Astrocyte (in vitro differentiated cells and primary cell): ENCODE measurements at regions not wholly inside any gene's neighbourhood (a gene's known extent, or its start where the extent isn't known, plus 50 kb on each side); places are given as distances from the start of the nearest gene placed in this dataset.

ENCODE experiments used
- DNase-seq: peaks from one replicate; pipeline ENCODE4 v3.0.0-alpha.2; 2010; ENCODE audit warnings: low read depth
- FAIRE-seq: peaks from 2 replicates; lab custom pipeline; 2011; peaks lifted over from hg19 to GRCh38; lab: Jason Lieb, UNC
- H2AFZ ChIP-seq: 2 replicates; pipeline ENCODE4 v1.6.0; 2012; ENCODE audit warnings: low read depth, low read length, inconsistent platforms
- H3K27ac ChIP-seq: 2 replicates; pipeline ENCODE4 v1.5.1; 2011; ENCODE audit warnings: low read depth, low read length, inconsistent platforms
- H3K27me3 ChIP-seq: 2 replicates; pipeline ENCODE4 v1.6.0; 2011; ENCODE audit warnings: low read length, inconsistent platforms; ENCODE audit not compliant: insufficient read depth
- H3K36me3 ChIP-seq: 2 replicates; pipeline ENCODE4 v1.5.1; 2011; ENCODE audit warnings: low read length, inconsistent platforms; ENCODE audit not compliant: insufficient read depth
- H3K4me1 ChIP-seq: 2 replicates; pipeline ENCODE4 v1.5.1; 2011; ENCODE audit warnings: low read length, inconsistent platforms; ENCODE audit not compliant: insufficient read depth
- H3K4me2 ChIP-seq: 2 replicates; pipeline ENCODE4 v1.6.0; 2012; ENCODE audit warnings: low read length, inconsistent platforms
- H3K4me3 ChIP-seq: 2 replicates; pipeline ENCODE4 v1.5.1; 2011; ENCODE audit warnings: low read depth, mild to moderate bottlenecking, low read length, inconsistent platforms; ENCODE audit not compliant: insufficient read depth
- H3K79me2 ChIP-seq: 2 replicates; pipeline ENCODE4 v1.6.0; 2012; ENCODE audit warnings: mild to moderate bottlenecking, low read length, inconsistent platforms; ENCODE audit not compliant: insufficient read depth
- H3K9ac ChIP-seq: 2 replicates; pipeline ENCODE4 v1.6.0; 2012; ENCODE audit warnings: mild to moderate bottlenecking, low read length, inconsistent platforms
- H3K9me3 ChIP-seq: 2 replicates; pipeline ENCODE4 v1.5.1; 2012; ENCODE audit warnings: low read depth, mild to moderate bottlenecking, low read length, inconsistent platforms; ENCODE audit not compliant: insufficient read depth
- H4K20me1 ChIP-seq: 2 replicates; pipeline ENCODE4 v1.6.0; 2012; ENCODE audit warnings: low read length, inconsistent platforms; ENCODE audit not compliant: insufficient read depth
- H3K27ac Mint-ChIP-seq: one replicate; pipeline ENCODE4 v1.8.0; 2021; ENCODE audit warnings: mild to moderate bottlenecking, mixed read lengths; ENCODE audit not compliant: unreplicated experiment
- H3K27me3 Mint-ChIP-seq: one replicate; pipeline ENCODE4 v1.8.0; 2021; ENCODE audit warnings: low read depth, mixed read lengths; ENCODE audit not compliant: unreplicated experiment
- H3K36me3 Mint-ChIP-seq: one replicate; pipeline ENCODE4 v1.8.0; 2021; ENCODE audit warnings: low read depth, mixed read lengths; ENCODE audit not compliant: unreplicated experiment
- H3K4me1 Mint-ChIP-seq: one replicate; pipeline ENCODE4 v1.8.0; 2021; ENCODE audit warnings: low read depth, mixed read lengths; ENCODE audit not compliant: unreplicated experiment
- H3K4me3 Mint-ChIP-seq: one replicate; pipeline ENCODE4 v1.8.0; 2021; ENCODE audit warnings: mild to moderate bottlenecking, moderate library complexity, mixed read lengths; ENCODE audit not compliant: unreplicated experiment
- H3K9me3 Mint-ChIP-seq: one replicate; pipeline ENCODE4 v1.8.0; 2021; ENCODE audit warnings: mild to moderate bottlenecking, mixed read lengths; ENCODE audit not compliant: unreplicated experiment
- CTCF ChIP-seq: IDR thresholded peaks from 2 replicates; pipeline ENCODE4 v1.5.1; 2011; ENCODE audit warnings: low read depth, mild to moderate bottlenecking, inconsistent platforms, low read length, moderate library complexity; ENCODE audit not compliant: insufficient read depth
- EZH2 ChIP-seq: IDR thresholded peaks from 2 replicates; pipeline ENCODE4 v1.6.1; 2012; ENCODE audit warnings: mild to moderate bottlenecking, low read length, inconsistent platforms; ENCODE audit not compliant: insufficient read depth

DNA sequence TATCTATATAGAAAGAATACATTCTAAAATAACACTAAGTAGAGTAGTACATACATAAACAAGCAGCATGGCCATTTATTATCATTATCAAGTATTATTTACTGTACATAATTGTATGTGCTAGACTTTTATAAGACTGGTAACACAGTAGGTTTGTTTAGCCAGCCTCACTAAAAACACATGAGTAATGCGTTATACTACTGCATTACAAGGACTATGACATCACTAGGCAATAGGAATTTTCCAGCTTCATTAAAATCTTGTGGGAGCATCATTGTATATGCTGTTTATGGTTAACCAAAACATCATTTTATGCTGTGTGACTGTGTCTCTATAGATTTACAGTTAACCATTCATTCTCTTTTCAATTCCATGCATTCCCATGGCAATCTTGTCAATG, 131.7 kb upstream of the HDGFL1 start:
- Mint-ChIP-seq H3K4me1 (peaks cover under 1% of the 10 kb centered on the region), H3K36me3 (peaks cover 2% of the 10 kb centered on the region), H3K9me3 (no peaks in the 10 kb centered on the region), H3K27me3 (no peaks in the 10 kb centered on the region), H3K27ac (no peak overlapping the region), H3K4me3 (no peak overlapping the region)
- H3K27me3 ChIP-seq = no peaks in the 10 kb centered on the region
- no peaks in the 10 kb centered on the region for H4K20me1 ChIP-seq
- H3K4me1 ChIP-seq = no peaks in the 10 kb centered on the region
- no peak for TF ChIP-seq CTCF
- TF ChIP-seq EZH2 = no peak
- no peak overlapping the region for H3K9ac ChIP-seq
- no peaks in the 10 kb centered on the region for H3K36me3 ChIP-seq
- H3K4me2 ChIP-seq = no peak overlapping the region
- no peak overlapping the region for H3K27ac ChIP-seq
- FAIRE-seq = no peak
- no peak for DNase-seq
- H3K9me3 ChIP-seq = no peaks in the 10 kb centered on the region
- H2AFZ ChIP-seq = no peak overlapping the region
- no peaks in the 10 kb centered on the region for H3K79me2 ChIP-seq
- no peak overlapping the region for H3K4me3 ChIP-seq

GRCh38 chr6:22442826-22443225, 126.5 kb upstream of the HDGFL1 start:
- Mint-ChIP-seq H3K9me3 (peaks cover 2% of the 10 kb centered on the region), H3K27me3 (no peaks in the 10 kb centered on the region), H3K4me3 (no peak overlapping the region), H3K27ac (peak overlapping the region; percentile 89), H3K4me1 (peaks cover 10% of the 10 kb centered on the region), H3K36me3 (peaks cover 2% of the 10 kb centered on the region)
- no peaks in the 10 kb centered on the region for H4K20me1 ChIP-seq
- TF ChIP-seq CTCF = no peak
- H3K27ac ChIP-seq = no peak overlapping the region
- no peaks in the 10 kb centered on the region for H3K79me2 ChIP-seq
- no peak overlapping the region for H3K4me3 ChIP-seq
- DNase-seq = peak; percentile 29
- no peak for FAIRE-seq
- H3K36me3 ChIP-seq = no peaks in the 10 kb centered on the region
- no peaks in the 10 kb centered on the region for H3K9me3 ChIP-seq
- H2AFZ ChIP-seq = peak overlapping the region; percentile 27
- no peak overlapping the region for H3K9ac ChIP-seq
- peaks cover 4% of the 10 kb centered on the region for H3K4me1 ChIP-seq
- no peaks in the 10 kb centered on the region for H3K27me3 ChIP-seq
- no peak overlapping the region for H3K4me2 ChIP-seq

DNA sequence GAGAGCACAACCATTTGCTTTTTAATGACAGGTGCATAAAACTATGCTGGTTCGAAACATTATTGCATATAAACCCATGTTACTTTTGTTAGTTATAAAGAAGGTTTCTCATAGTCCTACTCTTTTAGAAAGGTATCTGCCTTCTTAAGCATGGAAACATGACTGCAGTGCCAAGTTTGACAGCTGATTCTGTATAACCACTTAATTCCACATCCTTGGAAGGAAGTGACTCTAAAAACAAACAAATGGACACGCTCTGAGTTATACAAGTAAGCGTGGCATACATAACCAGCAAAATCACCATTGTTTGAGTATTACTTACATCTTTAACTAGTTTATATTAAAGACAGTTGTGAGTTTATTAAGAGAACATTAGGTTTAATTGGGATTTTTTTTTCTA, 125.0 kb upstream of the HDGFL1 start:
- no peak overlapping the region for H3K4me3 Mint-ChIP-seq
- Histone ChIP-seq H3K4me3 (no peak overlapping the region), H3K36me3 (no peaks in the 10 kb centered on the region), H3K9ac (no peak overlapping the region), H3K27ac (no peak overlapping the region), H3K4me2 (no peak overlapping the region), H3K79me2 (no peaks in the 10 kb centered on the region), H4K20me1 (no peaks in the 10 kb centered on the region), H2AFZ (no peak overlapping the region), H3K9me3 (no peaks in the 10 kb centered on the region), H3K27me3 (no peaks in the 10 kb centered on the region), H3K4me1 (peaks cover 16% of the 10 kb centered on the region)
- peaks cover 16% of the 10 kb centered on the region for H3K4me1 Mint-ChIP-seq
- peaks cover 2% of the 10 kb centered on the region for H3K36me3 Mint-ChIP-seq
- no peak for TF ChIP-seq EZH2
- no peak for TF ChIP-seq CTCF
- DNase-seq = peak; percentile 70
- peaks cover 2% of the 10 kb centered on the region for H3K9me3 Mint-ChIP-seq
- H3K27ac Mint-ChIP-seq = no peak overlapping the region
- no peaks in the 10 kb centered on the region for H3K27me3 Mint-ChIP-seq
- FAIRE-seq = no peak
